ENCODE measurements at regions not wholly inside any gene's neighbourhood (a gene's known extent, or its start where the extent isn't known, plus 50 kb on each side); places are given as distances from the start of the nearest gene placed in this dataset.
"Not testable (repeated sequence)": the region's sequence is repeated elsewhere in the genome, so short reads cannot be mapped to it uniquely, and the experiment has no call there.

- DNase-seq = no peak
These were observed 488.6 kb upstream of the USP9Y start for GRCh38 chrY:12212394-12212793.

GRCh38 chrY:12215564-12216022 lies 485.4 kb upstream of the USP9Y start:
- no peak for DNase-seq

GRCh38 chrY:12230921-12231320 lies 470.1 kb upstream of the USP9Y start:
- DNase-seq = no peak

GRCh38 chrY:12236399-12236798 lies 464.6 kb upstream of the USP9Y start:
- no peak for DNase-seq

DNA sequence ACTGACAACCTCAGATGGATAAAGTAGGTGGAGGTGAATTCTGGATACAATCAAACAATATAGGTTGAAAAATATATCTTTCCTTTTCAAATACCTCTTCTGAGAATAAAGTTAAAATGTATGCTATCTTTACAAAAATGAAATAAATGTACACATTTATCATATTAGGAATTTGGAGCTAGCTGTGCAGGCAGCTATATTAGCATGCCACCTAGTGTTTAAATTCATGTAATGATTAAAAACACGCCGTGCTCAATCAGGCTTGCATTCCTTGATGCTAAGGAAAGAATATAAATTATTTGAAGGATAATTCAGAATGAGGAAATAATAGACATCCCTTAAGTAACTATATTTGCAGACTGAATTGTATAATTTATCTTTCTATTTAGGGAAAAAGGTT lies 460.7 kb upstream of the USP9Y start:
- DNase-seq = not testable (repeated sequence)

DNA sequence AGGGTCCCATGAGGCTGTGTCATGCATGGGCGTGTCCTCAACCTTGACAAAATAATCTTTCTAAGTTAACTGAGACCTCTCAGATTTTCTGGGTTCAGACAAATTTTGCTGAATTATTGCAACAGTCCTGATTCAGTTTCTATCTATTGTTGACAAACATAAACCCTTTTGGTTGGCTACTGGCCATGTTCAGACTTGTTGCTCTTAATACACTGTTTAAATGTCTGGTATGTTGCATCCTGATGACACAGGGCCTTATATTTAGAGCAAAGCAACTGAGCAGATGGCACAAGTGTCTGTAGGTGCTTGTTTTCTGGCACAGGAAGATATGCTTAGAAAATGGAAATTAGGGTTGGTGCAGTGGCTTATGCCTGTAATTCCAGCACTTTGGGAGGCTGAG lies 456.9 kb upstream of the USP9Y start:
- DNase-seq = no peak

- no peak for DNase-seq
These were observed 447.3 kb upstream of the USP9Y start for GRCh38 chrY:12253756-12254155.

DNA sequence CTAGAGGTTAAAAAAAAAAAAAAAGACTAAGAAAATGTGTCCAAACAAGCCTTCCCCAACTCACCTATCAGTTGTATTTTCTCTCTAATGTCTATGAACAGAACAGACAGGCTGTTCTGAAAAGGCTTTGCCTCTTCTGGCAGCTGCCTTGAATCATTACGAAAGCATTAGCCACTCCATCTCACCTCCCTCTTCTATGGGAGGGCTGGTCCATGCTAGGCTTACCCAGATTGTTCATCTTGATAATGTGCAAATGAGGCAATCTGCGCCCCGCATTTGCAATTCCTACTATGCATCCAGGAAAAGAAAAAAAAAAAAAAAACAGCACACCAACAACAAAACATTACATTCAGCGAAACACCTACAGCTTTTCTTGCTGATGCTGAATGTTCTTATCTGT lies 429.9 kb upstream of the USP9Y start:
- no peak for DNase-seq

DNA sequence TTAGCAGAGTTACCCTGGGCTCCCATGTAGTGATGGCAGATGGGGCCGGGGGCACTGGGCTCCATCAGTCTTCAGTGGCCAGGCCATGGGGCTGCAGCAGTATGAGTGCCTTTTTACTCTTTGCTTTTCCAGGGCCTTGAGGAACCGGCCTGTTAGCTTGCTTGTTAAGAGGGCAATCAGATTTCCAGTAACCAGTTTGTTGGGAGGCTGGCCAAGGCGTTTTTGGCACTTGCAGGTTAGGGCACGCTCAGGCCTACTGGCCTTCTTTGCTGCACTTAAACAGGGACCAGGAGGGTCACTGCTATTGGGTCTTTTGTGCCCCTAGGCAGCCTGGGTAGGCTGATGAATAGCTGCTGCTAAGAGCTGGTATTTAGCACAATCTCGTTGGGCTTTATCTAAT lies 415.4 kb upstream of the USP9Y start:
- no peak for DNase-seq

GRCh38 chrY:12288919-12289318 lies 412.1 kb upstream of the USP9Y start:
- DNase-seq = no peak

DNA sequence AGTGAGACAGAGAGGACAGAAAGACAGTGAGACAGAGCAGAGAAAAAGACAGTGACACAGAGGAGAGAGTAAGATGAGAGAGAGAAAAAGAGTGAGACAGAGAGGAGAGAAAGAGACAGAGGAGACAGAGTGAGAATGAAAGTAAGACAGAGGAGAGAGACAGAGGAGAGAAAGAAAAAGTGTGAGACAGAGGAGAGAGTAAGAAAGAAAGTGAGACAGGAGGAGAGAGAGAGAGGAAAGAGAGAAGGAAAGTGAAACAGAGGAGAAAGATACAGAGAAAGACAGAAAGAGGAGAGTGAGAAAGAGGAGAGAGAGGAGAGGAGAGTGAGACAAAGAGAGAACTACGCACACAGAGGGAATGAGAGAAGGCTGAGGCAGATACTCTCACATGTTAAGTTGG lies 411.6 kb upstream of the USP9Y start:
- no peak for DNase-seq

DNA sequence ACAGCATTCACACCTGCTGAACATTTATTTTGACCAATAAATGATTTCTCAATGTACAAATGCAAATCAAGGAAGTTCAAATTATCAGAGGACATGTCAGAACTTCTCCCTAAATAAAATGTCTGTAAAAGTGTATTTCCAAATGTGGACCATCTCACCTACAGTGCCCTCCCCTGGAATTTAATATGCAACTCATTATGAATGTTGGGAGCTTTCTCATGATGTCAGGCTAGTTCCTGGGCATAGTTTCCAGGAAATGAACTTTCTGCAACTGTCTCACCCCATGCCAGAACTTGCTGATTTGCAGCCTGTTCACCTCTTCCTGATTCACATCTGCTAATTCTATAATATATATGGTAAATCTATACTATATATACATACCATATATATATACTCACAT lies 408.5 kb upstream of the USP9Y start:
- no peak for DNase-seq

- no peak for DNase-seq
These were observed 404.6 kb upstream of the USP9Y start for GRCh38 chrY:12296460-12296859.

DNA sequence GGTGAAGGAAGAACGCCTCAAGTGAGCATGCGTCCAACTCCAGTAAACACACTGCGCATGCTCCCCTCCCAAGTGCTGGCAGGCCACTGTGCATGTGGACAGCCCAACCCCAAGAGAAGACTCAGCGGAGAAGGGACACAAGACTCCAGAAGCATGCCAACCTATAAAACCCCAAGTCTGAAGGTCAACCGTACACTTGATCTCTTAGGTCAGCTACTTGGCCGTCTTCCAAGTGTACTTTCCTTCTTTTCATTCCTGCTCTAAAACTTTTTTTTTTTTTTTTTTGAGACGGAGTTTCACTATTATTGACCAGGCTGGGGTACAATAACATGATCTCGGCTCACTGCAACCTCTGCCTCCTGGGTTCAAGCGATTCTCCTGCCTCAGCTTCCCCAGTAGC lies 401.2 kb upstream of the USP9Y start:
- not testable (repeated sequence) for DNase-seq

GRCh38 chrY:12303464-12303863 lies 397.6 kb upstream of the USP9Y start:
- no peak for DNase-seq

DNA sequence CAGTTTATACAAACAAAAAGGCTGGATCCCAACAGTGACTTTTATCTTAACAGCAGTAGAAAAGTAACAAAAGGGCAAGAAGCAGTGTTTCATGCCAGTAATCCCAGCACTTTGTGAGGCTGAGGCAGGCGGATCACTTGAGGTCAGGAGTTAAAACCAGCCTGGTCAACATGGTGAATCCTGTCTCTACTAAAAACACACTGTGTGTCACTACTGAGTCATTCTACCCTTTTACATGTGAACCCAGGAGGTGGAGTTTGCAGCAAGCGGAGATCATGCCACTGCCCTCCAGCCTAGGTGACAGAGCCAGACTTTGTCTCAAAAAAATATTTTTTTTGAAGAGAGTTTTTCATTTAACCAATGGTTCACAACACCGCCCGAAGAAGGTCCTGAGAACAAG lies 395.6 kb upstream of the USP9Y start:
- DNase-seq = no peak

DNA sequence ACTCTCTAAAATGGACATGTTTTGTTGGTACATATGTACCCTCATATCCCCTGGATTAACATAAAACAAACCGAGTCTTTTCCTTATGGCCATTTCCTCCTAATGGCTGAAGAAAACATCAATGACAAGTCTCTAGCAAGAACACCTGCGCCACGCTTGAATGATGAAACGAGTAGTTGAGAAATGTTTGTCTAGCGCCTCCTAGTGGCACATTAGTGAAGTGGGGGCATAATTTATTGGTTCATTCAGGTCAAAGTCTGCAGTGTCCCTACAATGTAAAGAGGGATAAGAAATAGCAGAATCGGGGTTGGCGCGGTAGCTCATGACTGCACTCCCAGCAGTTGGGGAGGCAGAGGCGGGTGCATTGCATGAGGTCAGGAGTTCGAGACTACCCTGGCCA lies 391.8 kb upstream of the USP9Y start:
- DNase-seq = no peak

DNA sequence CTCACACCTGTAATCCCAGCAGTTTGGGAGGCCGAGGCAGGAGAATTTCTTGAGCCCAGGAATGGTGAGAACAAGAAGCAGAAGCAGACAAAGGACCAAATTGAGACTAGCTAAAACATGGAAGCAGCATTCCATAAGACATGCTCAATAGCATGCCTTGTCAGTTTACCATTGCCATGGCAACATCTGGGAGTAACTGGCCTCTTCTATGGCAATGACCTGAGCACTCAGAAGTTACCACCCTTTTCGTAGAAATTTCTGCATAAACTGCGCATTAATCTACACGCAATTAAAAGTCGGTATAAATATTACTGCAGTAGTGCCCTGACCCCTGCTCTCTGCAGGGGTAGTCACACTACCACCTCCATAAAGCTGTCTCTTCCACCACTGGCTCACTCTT lies 390.2 kb upstream of the USP9Y start:
- DNase-seq = no peak

DNA sequence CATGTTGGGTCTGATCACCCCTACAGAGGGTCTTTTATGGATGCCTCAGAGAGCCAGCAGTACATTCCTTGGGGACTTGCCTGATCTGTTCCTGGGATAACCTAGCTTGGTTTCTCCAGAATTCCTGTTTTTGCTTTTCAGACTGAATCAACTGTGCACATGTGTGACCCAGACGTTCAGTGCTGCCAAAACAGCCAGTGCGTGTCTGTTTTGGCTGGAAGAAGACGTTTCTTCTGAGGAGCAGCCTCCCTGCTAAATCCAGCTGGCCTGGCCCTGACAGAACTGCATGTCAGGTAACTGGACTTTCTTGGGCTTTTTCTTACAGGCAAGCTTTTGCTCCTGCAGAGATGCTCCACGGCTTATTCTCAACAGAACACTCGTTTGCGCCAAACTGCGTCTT lies 373.3 kb upstream of the USP9Y start:
- no peak for DNase-seq

DNA sequence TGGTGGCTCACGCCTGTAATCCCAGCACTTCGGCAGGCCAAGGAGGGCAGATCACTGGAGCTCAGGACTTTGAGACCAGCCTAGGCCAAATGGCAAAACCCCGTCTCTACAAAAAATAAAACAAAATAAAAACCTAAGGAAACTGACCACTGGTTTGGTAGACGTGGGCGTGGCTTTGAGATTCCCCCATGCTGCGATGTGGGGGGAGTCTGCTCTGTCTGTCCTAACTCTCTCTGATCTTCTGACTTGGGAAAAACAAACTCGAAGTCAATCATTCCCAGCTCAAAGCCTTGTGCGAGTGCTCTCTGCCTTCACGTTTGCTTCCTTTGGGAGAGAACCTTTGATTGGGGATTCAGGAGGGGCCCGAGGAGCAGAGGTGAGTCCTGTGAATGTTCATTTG lies 369.1 kb upstream of the USP9Y start:
- not testable (repeated sequence) for DNase-seq

- no peak for DNase-seq
These were observed 357.8 kb upstream of the USP9Y start for GRCh38 chrY:12343211-12343610.

DNA sequence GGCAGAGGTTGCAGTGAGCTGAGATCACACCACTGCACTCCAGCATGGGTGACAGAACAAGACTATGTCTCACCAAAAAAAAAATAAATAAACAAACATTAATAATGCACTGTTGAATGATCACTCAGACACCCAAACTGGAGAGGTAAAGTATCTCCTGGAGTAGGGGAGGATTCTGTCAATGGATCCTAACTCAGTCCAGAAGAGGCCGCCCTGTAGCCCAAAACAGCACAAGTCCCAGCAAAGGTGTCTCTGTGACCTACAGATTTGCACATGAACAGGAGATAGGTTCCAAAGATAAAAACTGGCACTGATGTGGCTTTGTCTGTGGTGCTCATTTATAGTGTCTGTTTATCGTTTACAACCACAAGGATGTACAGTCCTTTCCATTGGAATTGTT lies 352.9 kb upstream of the USP9Y start:
- no peak for DNase-seq

- DNase-seq = no peak
These were observed 343.8 kb upstream of the USP9Y start for GRCh38 chrY:12357204-12357603.

DNA sequence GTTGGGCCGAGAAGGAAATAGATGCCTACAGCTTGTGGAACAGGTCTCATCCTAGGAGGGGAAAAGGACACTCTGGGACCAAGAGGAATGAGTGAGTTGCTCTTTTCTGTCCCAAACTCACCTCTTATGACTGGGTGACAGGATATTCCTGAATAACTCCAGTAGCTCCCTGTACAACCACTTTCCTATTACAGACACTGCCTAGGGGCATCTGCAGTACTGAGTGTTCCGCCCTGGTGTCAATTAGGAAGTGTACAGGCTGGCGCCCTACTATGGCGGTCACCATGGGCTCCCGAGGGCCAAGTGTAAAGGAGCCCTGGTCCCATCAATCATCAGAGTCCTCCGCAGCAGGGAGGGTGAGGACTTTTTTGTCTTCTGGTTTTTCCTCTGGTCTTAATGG lies 343.4 kb upstream of the USP9Y start:
- DNase-seq = no peak

DNA sequence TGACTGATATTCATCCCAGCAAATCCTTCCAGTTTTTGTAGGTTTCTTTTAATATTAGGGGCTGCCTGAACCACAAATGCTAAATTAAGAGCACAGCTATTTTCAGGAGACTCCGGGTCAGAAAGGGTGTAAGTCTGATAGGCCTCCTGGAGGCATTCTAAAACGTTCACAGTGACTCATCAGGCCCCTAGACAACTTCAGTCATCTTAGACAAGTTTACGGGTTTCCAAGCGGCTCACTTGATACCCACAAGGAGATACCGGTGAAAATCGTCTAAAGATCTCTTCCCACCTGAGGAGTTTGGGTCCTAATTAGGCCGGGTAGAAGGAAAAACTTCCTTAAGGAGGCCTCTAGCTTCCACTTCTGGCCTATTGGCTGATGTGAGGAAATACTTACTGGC lies 342.7 kb upstream of the USP9Y start:
- DNase-seq = no peak

GRCh38 chrY:12359867-12360266 lies 341.2 kb upstream of the USP9Y start:
- no peak for DNase-seq

Measured in left hindlimb (tissue), 1 donor.